Keratinocyte (primary cell): ENCODE measurements at regions not wholly inside any gene's neighbourhood (a gene's known extent, or its start where the extent isn't known, plus 50 kb on each side); places are given as distances from the start of the nearest gene placed in this dataset.

ENCODE experiments used
- EZH2 ChIP-seq: IDR thresholded peaks from one replicate; pipeline ENCODE4 v1.6.1; 2012; ENCODE audit warnings: inconsistent platforms, mild to moderate bottlenecking, low read length, moderate library complexity
- TF ChIP-seq, protein P1 (sequence below), 3 experiments: IDR thresholded peaks in 1 of 3; conservative IDR thresholded peaks in 1 of 3; optimal IDR thresholded peaks in 1 of 3; 2 replicates in 2 of 3; 3 replicates in 1 of 3; pipeline versions ENCODE3 to v1.5.1; 2011; ENCODE audit warnings: low read length in 3 of 3, mild to moderate bottlenecking in 3 of 3, moderate library complexity in 2 of 3, control low read depth in 1 of 3, inconsistent platforms in 1 of 3; ENCODE audit not compliant: insufficient read depth in 2 of 3; ENCODE audit errors: extremely low read depth in 1 of 3

DNA sequence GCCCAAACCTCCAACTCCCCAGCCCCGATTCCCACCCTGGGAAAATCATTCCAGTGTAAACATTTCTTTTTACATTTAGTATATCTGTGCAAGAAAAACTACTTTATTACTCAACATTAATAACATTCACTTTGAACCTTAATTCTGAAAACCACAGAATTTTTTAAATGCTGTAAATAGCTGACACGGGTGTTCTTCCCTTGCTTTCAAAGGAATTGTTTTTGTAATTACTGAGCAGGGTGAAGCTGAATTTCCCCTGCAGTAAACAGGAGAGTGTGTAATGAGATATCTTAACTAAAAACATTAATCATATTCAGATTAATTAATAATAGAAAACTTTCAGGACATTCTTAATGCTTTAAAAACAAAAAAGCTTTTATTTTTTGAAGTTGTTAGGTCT is 99.3 kb upstream of the CITED2 start:
- TF ChIP-seq, protein P1, sequence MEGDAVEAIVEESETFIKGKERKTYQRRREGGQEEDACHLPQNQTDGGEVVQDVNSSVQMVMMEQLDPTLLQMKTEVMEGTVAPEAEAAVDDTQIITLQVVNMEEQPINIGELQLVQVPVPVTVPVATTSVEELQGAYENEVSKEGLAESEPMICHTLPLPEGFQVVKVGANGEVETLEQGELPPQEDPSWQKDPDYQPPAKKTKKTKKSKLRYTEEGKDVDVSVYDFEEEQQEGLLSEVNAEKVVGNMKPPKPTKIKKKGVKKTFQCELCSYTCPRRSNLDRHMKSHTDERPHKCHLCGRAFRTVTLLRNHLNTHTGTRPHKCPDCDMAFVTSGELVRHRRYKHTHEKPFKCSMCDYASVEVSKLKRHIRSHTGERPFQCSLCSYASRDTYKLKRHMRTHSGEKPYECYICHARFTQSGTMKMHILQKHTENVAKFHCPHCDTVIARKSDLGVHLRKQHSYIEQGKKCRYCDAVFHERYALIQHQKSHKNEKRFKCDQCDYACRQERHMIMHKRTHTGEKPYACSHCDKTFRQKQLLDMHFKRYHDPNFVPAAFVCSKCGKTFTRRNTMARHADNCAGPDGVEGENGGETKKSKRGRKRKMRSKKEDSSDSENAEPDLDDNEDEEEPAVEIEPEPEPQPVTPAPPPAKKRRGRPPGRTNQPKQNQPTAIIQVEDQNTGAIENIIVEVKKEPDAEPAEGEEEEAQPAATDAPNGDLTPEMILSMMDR (optimal IDR thresholded peaks at IDR 0.05 in 1 of 3, IDR thresholded peaks at IDR 0.05 in 1 of 3, conservative IDR thresholded peaks at IDR 0.05 in 1 of 3; ENCODE audit: extremely low read depth in 1 of 3, insufficient read depth in 2 of 3, low read length in 3 of 3): no peak
- TF ChIP-seq EZH2: no peak
